Left cardiac atrium (tissue), 4 donors: ENCODE measurements at regions not wholly inside any gene's neighbourhood (a gene's known extent, or its start where the extent isn't known, plus 50 kb on each side); places are given as distances from the start of the nearest gene placed in this dataset.

Experiments used
- ATAC-seq, 2 donors: fragments of 200-7000 bp; cut with Tn5 transposase; one replicate each; pipeline ENCODE4 v1.9.1; 2020; ENCODE audit warnings: mild to moderate bottlenecking in 2 of 2, moderate library complexity in 2 of 2
- DNase-seq: peaks from one replicate; pipeline ENCODE4 v3.0.0-alpha.2; 2020
- intact Hi-C, 2 donors: fragments of 100-400 bp; cut with DNase I; formaldehyde crosslinking; loops; one replicate each; pipeline versions ENCODE4 v1.14.1 to v1.15.1; 2022 to 2023
- donor health status: DM: no; HTN: yes; CAD: no.
- donor health status: DM: no; HTN: yes; CAD: no; lungs with severe emphysema.
- donor health status: DM: yes; HTN: yes; CAD: no.
- donor health status: Dilated cardiomyopathy.

GRCh38 chr13:50094615-50095293 lies 79.5 kb downstream of the KCNRG start:
- DNase-seq (no peak), ATAC-seq (no peak)
- intact Hi-C loops: no loop called here

- intact Hi-C loops: no loop called here
Observed at GRCh38 chr13:50098693-50099092, 83.4 kb downstream of the KCNRG start.

GRCh38 chr13:50099473-50099872 lies 84.2 kb downstream of the KCNRG start:
- intact Hi-C loops: no loop called here
- ATAC-seq (no peak), DNase-seq (no peak)

More at GRCh38 chr13:50098693-50099092, 83.4 kb downstream of the KCNRG start:
- DNase-seq (no peak), ATAC-seq (no peak)

- DNase-seq (no peak), ATAC-seq (no peak)
- intact Hi-C loops: no loop called here
Observed at GRCh38 chr13:50101590-50101989, 86.3 kb downstream of the KCNRG start.

GRCh38 chr13:50104493-50104892 lies 89.2 kb downstream of the KCNRG start:
- DNase-seq (no peak), ATAC-seq (no peak)
- intact Hi-C loops: no loop called here

GRCh38 chr13:50106559-50106958 lies 91.3 kb downstream of the KCNRG start:
- intact Hi-C loops: no loop called here
- DNase-seq (no peak), ATAC-seq (no peak)

- DNase-seq (no peak), ATAC-seq (peak in 1 of 2 donors; percentile 26)
- intact Hi-C loops: no loop called here
Observed at GRCh38 chr13:50107205-50107604, 92.0 kb downstream of the KCNRG start.

- intact Hi-C loops: no loop called here
- no peak for ATAC-seq
- DNase-seq: no peak
Observed at GRCh38 chr13:50114961-50115360, 99.7 kb downstream of the KCNRG start.

- no peak for ATAC-seq
- intact Hi-C loops: no loop called here
- no peak for DNase-seq
Observed at GRCh38 chr13:50115695-50116094, 100.5 kb downstream of the KCNRG start.

- DNase-seq (no peak), ATAC-seq (no peak)
- intact Hi-C loops: no loop called here
Observed at GRCh38 chr13:50116430-50116973, 101.3 kb downstream of the KCNRG start.

GRCh38 chr13:50119591-50119990 lies 104.3 kb downstream of the KCNRG start:
- DNase-seq: no peak
- ATAC-seq: no peak
- intact Hi-C loops: no loop called here

- no peak for ATAC-seq
- intact Hi-C loops: no loop called here
Observed at GRCh38 chr13:50122455-50122854, 107.2 kb downstream of the KCNRG start.

GRCh38 chr13:50123002-50123401 lies 107.8 kb downstream of the KCNRG start:
- intact Hi-C loops: no loop called here
- ATAC-seq: no peak
- no peak for DNase-seq

More at GRCh38 chr13:50122455-50122854, 107.2 kb downstream of the KCNRG start:
- no peak for DNase-seq

- no peak for ATAC-seq
- no peak for DNase-seq
- intact Hi-C loops: no loop called here
Observed at GRCh38 chr13:50123515-50123861, 108.2 kb downstream of the KCNRG start.

GRCh38 chr13:50123862-50124535 lies 108.8 kb downstream of the KCNRG start:
- ATAC-seq: peak; percentile 89 to 93
- intact Hi-C loops: loop anchor here in 1 of 2 donors (2.0 kb wide), 1 partner anchor 37 kb away; no protein-coding TSS in a partner anchor
- peak; percentile 79 for DNase-seq

GRCh38 chr13:50124536-50125303 lies 109.5 kb downstream of the KCNRG start:
- ATAC-seq (peak; percentile 24 to 29), DNase-seq (peak; percentile 96)
- intact Hi-C loops: loop anchor here in 1 of 2 donors (2.0 to 5.0 kb wide), 2 partner anchors 38 to 127 kb away; partner anchors contain the start of gene TRIM13

- ATAC-seq (peak; percentile 2 to 3), DNase-seq (no peak)
Observed at GRCh38 chr13:50125304-50125553, 110.0 kb downstream of the KCNRG start.

GRCh38 chr13:50125554-50126262 lies 110.5 kb downstream of the KCNRG start:
- intact Hi-C loops: loop anchor here in 1 of 2 donors (2.0 to 5.0 kb wide), 2 partner anchors 39 to 128 kb away; partner anchors contain the start of gene TRIM13
- ATAC-seq: peak; percentile 58 to 65
- peak; percentile 92 for DNase-seq

More at GRCh38 chr13:50125304-50125553, 110.0 kb downstream of the KCNRG start:
- intact Hi-C loops: loop anchor here in 1 of 2 donors (2.0 to 5.0 kb wide), 2 partner anchors 38 to 128 kb away; partner anchors contain the start of gene TRIM13
